Muscle of leg (tissue), 3 donors: ENCODE measurements at regions not wholly inside any gene's neighbourhood (a gene's known extent, or its start where the extent isn't known, plus 50 kb on each side); places are given as distances from the start of the nearest gene placed in this dataset.

ENCODE experiments used
- DNase-seq: peaks from one replicate; pipeline ENCODE4 v3.0.0; 2013
- H3K27ac ChIP-seq: one replicate; pipeline ENCODE4 v1.5.1; 2013; ENCODE audit warnings: mild to moderate bottlenecking, low read length, control low read depth
- H3K27me3 ChIP-seq: one replicate; pipeline ENCODE4 v1.6.1; 2013; ENCODE audit warnings: low read length; ENCODE audit not compliant: control insufficient read depth, insufficient read depth
- H3K36me3 ChIP-seq: one replicate; pipeline ENCODE4 v1.6.1; 2013; ENCODE audit warnings: low read length; ENCODE audit not compliant: control insufficient read depth, insufficient read depth
- H3K4me1 ChIP-seq: one replicate; pipeline ENCODE4 v1.6.1; 2013; ENCODE audit warnings: low read length; ENCODE audit not compliant: control insufficient read depth, insufficient read depth
- H3K4me3 ChIP-seq: one replicate; pipeline ENCODE4 v1.5.1; 2013; ENCODE audit warnings: low read length, control low read depth
- H3K9me3 ChIP-seq: replicated peaks from 2 replicates; pipeline ENCODE4 v1.6.1; 2013; ENCODE audit warnings: low read depth, low read length; ENCODE audit not compliant: control insufficient read depth
- WGBS: methylation state at CpG from one replicate; pipeline ENCODE4 v1.1.5; 2013; ENCODE audit warnings: missing lambda C conversion rate; ENCODE audit not compliant: insufficient coverage; 5-methylcytosine and 5-hydroxymethylcytosine counted together

DNA sequence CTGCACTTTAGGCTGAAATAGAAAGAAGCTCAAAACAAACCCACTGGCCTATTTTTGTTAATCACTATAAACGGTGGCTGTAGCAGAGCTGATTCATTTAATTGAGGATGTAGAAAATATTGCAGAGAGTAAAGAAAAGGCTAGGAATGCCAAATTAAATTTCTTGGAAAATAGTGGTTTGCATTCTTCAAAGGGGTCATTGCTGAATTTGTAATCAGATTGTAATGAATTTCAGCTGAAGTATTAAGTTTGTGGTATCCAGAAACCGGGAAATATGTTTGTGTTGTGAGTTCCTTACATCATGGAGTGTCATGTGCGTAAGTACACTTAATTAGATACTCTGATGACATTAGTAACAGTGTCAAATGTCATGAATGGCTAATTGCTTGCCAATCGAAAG is 203.0 kb downstream of the SAMD5 start:
- no peak for DNase-seq
- H3K36me3 ChIP-seq, result no peaks in the 10 kb centered on the region
- H3K4me3 ChIP-seq, result no peak overlapping the region
- no CpG with 5 or more reads among the region's 4 CpGs for WGBS
- no peak overlapping the region for H3K27ac ChIP-seq
- H3K9me3 ChIP-seq, result no peaks in the 10 kb centered on the region
- H3K4me1 ChIP-seq, result no peaks in the 10 kb centered on the region
- no peaks in the 10 kb centered on the region for H3K27me3 ChIP-seq

DNA sequence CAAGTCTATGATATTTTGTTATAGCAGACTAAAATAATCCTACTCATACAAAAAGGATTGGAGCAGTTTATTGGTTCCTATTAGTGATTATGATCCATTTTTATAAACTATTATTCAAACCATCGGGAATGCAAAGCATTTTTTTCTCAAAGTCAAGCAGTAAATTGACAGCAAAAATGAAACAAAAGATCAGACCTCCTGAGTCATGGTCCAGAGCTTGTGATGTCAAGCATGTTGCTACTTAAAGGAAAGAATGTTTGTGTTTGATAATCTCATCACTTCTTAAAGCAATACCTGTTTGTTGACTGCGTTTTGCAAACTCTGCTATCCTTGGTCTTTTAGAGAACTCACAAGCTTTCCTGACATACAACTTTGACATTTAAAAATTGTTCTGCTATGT is 204.4 kb downstream of the SAMD5 start:
- no peaks in the 10 kb centered on the region for H3K27me3 ChIP-seq
- no peak for DNase-seq
- H3K36me3 ChIP-seq, result no peaks in the 10 kb centered on the region
- H3K4me1 ChIP-seq, result no peaks in the 10 kb centered on the region
- H3K27ac ChIP-seq, result no peak overlapping the region
- no peak overlapping the region for H3K4me3 ChIP-seq
- no CpG with 5 or more reads among the region's 2 CpGs for WGBS
- no peaks in the 10 kb centered on the region for H3K9me3 ChIP-seq

DNA sequence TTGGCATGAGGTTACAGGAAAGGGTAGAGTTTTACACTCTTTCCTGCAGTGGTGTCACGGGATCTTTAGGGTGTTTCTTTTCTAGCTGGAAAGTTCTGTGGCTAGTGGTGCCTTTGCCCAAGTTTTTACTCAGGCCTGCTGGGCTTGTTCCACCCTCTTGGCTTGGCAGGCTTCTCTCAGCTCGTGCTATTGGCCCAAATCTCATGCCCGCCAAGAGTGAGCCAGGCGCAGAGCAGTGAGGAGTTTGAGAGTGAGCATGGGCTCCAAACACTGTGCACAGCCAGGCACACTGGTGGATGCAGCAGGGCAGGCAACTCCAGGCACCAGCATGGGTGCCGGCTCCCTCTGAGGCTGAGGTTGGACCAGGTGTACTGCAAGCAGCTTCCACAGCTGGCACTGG is 206.5 kb downstream of the SAMD5 start:
- Histone ChIP-seq H3K4me3 (no peak overlapping the region), H3K4me1 (no peaks in the 10 kb centered on the region), H3K27ac (no peak overlapping the region), H3K9me3 (no peaks in the 10 kb centered on the region), H3K27me3 (no peaks in the 10 kb centered on the region), H3K36me3 (no peaks in the 10 kb centered on the region)
- DNase-seq, result no peak
- WGBS, result 83% methylated on average over 4 of the region's 5 CpGs

DNA sequence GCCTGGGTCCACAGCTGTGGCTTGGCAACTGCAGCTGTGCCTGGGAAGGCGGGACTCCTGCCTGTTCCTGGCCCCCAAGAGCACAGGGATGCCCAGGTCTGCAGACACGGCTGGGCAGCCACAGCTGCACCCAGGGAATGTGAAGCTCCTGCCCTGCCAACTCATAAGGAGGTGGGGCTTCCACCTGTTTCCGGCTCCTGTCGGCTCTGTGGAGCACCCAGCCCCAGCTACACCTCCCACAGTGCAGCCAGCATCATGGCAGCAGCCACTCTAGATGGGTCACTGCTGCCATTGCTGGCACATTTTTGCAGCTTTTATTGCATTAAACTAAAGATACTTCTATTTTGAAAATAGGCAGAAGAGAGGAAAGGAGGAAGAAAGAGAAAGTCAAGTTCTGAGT is 207.9 kb downstream of the SAMD5 start:
- H3K4me3 ChIP-seq, result no peak overlapping the region
- WGBS, result 70% methylated on average over 4 of the region's 4 CpGs
- no peaks in the 10 kb centered on the region for H3K9me3 ChIP-seq
- H3K4me1 ChIP-seq, result no peaks in the 10 kb centered on the region
- H3K36me3 ChIP-seq, result no peaks in the 10 kb centered on the region
- DNase-seq, result no peak
- H3K27ac ChIP-seq, result no peak overlapping the region
- no peaks in the 10 kb centered on the region for H3K27me3 ChIP-seq

DNA sequence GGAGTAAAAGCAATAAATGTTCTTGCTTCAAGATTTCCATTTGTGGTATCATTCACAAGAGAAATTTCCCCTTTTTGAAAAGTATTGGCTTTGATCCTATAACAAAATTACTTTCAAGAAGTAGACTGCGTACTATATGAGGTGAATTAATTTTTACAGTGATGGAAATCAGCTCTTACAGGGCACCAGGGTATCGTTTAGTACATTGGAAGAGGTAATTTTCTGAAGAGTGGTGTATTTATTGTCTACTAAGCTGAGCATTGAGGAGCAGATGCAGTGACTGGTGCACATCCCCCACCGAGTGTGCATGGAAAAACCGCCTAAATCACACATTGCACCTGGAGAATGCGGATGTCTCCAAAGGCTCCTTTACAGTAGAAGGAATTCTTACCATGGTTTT is 209.5 kb downstream of the SAMD5 start:
- no peak overlapping the region for H3K4me3 ChIP-seq
- H3K27me3 ChIP-seq, result no peaks in the 10 kb centered on the region
- H3K36me3 ChIP-seq, result no peaks in the 10 kb centered on the region
- no peaks in the 10 kb centered on the region for H3K4me1 ChIP-seq
- no peak overlapping the region for H3K27ac ChIP-seq
- DNase-seq, result no peak
- WGBS, result 33% methylated on average over 1 of the region's 5 CpGs
- H3K9me3 ChIP-seq, result peaks cover 4% of the 10 kb centered on the region

DNA sequence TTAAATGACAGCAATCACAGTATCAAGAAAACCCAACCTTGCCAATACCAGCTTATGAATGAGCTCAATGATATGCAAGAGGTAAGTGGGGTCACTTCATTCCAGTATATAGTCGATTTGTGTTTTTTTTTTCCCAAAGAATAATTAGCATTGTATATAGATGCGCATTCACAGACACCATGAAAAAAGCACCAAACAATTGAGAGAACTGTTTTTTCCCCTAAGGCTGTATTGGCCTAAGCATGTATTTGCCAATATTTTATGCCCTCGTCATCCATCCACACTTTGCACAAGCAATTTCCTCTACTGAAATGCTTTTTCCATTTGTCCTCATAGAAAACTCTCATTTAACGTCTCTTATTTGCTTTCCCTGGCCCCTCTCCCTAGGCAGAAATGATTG is 213.7 kb downstream of the SAMD5 start:
- Histone ChIP-seq H3K4me1 (no peaks in the 10 kb centered on the region), H3K27ac (no peak overlapping the region), H3K36me3 (no peaks in the 10 kb centered on the region), H3K27me3 (no peaks in the 10 kb centered on the region), H3K9me3 (peaks cover 5% of the 10 kb centered on the region), H3K4me3 (no peak overlapping the region)
- 79% methylated on average over 1 of the region's 4 CpGs for WGBS
- no peak for DNase-seq

GRCh38 chr6:147724454-147724853 is 216.0 kb downstream of the SAMD5 start:
- peaks cover 5% of the 10 kb centered on the region for H3K9me3 ChIP-seq
- H3K4me3 ChIP-seq, result no peak overlapping the region
- H3K27ac ChIP-seq, result no peak overlapping the region
- no peaks in the 10 kb centered on the region for H3K27me3 ChIP-seq
- no peak for DNase-seq
- H3K4me1 ChIP-seq, result no peaks in the 10 kb centered on the region
- H3K36me3 ChIP-seq, result no peaks in the 10 kb centered on the region
- no CpG with 5 or more reads among the region's 2 CpGs for WGBS

DNA sequence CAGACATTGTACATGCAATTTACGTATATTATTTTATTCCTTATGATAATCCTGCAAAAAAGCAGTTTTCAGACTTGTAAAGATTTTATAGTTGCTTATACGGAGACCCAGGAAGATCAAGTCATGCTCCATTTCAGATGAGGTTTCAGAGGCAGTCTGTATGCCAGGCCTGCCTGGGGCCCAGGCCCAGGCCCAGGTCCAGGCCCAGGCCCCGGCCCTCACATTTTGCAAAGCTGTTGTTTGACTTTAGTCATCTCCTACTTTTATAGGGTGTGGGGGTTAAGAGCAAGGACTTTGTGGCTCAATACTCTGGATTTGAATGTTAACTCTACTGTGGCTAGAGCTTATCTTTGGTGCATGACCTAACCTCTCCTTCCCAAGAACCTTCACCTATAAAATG is 217.9 kb downstream of the SAMD5 start:
- 67% methylated on average over 1 of the region's 3 CpGs for WGBS
- H3K27me3 ChIP-seq, result no peaks in the 10 kb centered on the region
- no peak for DNase-seq
- H3K4me3 ChIP-seq, result no peak overlapping the region
- peaks cover 5% of the 10 kb centered on the region for H3K9me3 ChIP-seq
- H3K4me1 ChIP-seq, result no peaks in the 10 kb centered on the region
- no peak overlapping the region for H3K27ac ChIP-seq
- no peaks in the 10 kb centered on the region for H3K36me3 ChIP-seq

- Histone ChIP-seq H3K27me3 (no peaks in the 10 kb centered on the region), H3K4me3 (no peak overlapping the region), H3K36me3 (no peaks in the 10 kb centered on the region), H3K27ac (no peak overlapping the region), H3K9me3 (no peaks in the 10 kb centered on the region), H3K4me1 (no peaks in the 10 kb centered on the region)
- WGBS, result 77% methylated on average over 3 of the region's 4 CpGs
- no peak for DNase-seq
These were observed 220.4 kb downstream of the SAMD5 start for GRCh38 chr6:147728903-147729302.

DNA sequence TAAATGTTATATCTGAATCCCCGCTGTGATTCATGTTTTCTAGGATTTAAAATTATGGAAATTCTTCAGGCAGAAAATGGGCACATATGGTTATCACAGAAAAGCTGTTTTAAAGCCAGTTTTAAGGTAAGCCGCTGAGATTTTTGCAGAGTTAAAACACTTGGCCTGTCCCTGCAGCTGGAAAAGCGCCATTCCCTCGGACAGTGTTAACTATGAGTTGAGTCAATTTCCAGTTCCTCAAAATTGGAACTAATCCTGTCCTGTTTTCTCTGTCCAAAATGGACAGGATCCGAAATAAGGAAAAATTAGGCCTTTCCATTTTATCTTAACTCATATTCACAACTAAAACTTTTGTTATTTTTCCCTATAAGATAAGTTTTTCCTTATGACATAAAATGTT is 225.2 kb downstream of the SAMD5 start:
- DNase-seq, result peak; percentile 80
- WGBS, result 24% methylated on average over 3 of the region's 5 CpGs
- Histone ChIP-seq H3K4me3 (no peak overlapping the region), H3K9me3 (no peaks in the 10 kb centered on the region), H3K27me3 (no peaks in the 10 kb centered on the region), H3K36me3 (no peaks in the 10 kb centered on the region), H3K4me1 (no peaks in the 10 kb centered on the region), H3K27ac (no peak overlapping the region)

- H3K4me1 ChIP-seq, result peaks cover 2% of the 10 kb centered on the region
- no peak overlapping the region for H3K4me3 ChIP-seq
- no peaks in the 10 kb centered on the region for H3K36me3 ChIP-seq
- no CpG with 5 or more reads among the region's 8 CpGs for WGBS
- no peaks in the 10 kb centered on the region for H3K27me3 ChIP-seq
- H3K27ac ChIP-seq, result no peak overlapping the region
- no peak for DNase-seq
- H3K9me3 ChIP-seq, result no peaks in the 10 kb centered on the region
These were observed 225.7 kb downstream of the SAMD5 start for GRCh38 chr6:147734151-147734550.
